ENCODE measurements at regions not wholly inside any gene's neighbourhood (a gene's known extent, or its start where the extent isn't known, plus 50 kb on each side); places are given as distances from the start of the nearest gene placed in this dataset.

GRCh38 chr5:61918611-61919010 lies 387.4 kb upstream of the KIF2A start:
- H3K79me2 ChIP-seq (ENCODE audit: low read length): no peaks in the 10 kb centered on the region
- no peak overlapping the region for H3K27ac ChIP-seq (ENCODE audit: low read length)
- H3K4me2 ChIP-seq (ENCODE audit: low read length): no peak overlapping the region
- TF ChIP-seq EZH2phosphoT487 (IDR thresholded peaks at IDR 0.05; ENCODE audit: low read depth) (no peak), CTCF (IDR thresholded peaks at IDR 0.05; ENCODE audit: low read depth, low read length) (no peak)
- H2AFZ ChIP-seq (ENCODE audit: low read depth, low read length): no peak overlapping the region
- no peaks in the 10 kb centered on the region for H4K20me1 ChIP-seq (ENCODE audit: insufficient read depth, low read length)
- 0 out of 2 replicates have a peak, but pooled peaks cover 4% of the 10 kb centered on the region for H3K27me3 ChIP-seq (ENCODE audit: low read depth, low read length)
- no peak overlapping the region for H3K9ac ChIP-seq (ENCODE audit: low read length)
- no peak overlapping the region for H3K4me3 ChIP-seq (ENCODE audit: low read length)
- H3K36me3 ChIP-seq (replicated peaks; ENCODE audit: low read depth, low read length): no peaks in the 10 kb centered on the region
- H3K4me1 ChIP-seq (ENCODE audit: low read length): peaks cover 7% of the 10 kb centered on the region
- no peaks in the 10 kb centered on the region for H3K9me3 ChIP-seq (ENCODE audit: insufficient read depth, low read length)

GRCh38 chr5:61919920-61920319 lies 386.1 kb upstream of the KIF2A start:
- H3K4me2 ChIP-seq (ENCODE audit: low read length): no peak overlapping the region
- H3K4me1 ChIP-seq (ENCODE audit: low read length): peaks cover 7% of the 10 kb centered on the region
- no peak overlapping the region for H3K9ac ChIP-seq (ENCODE audit: low read length)
- no peak overlapping the region for H3K4me3 ChIP-seq (ENCODE audit: low read length)
- H2AFZ ChIP-seq (ENCODE audit: low read depth, low read length): no peak overlapping the region
- 0 out of 2 replicates have a peak, but pooled peaks cover 4% of the 10 kb centered on the region for H3K27me3 ChIP-seq (ENCODE audit: low read depth, low read length)
- H4K20me1 ChIP-seq (ENCODE audit: insufficient read depth, low read length): no peaks in the 10 kb centered on the region
- H3K27ac ChIP-seq (ENCODE audit: low read length): no peak overlapping the region
- H3K79me2 ChIP-seq (ENCODE audit: low read length): no peaks in the 10 kb centered on the region
- TF ChIP-seq EZH2phosphoT487 (IDR thresholded peaks at IDR 0.05; ENCODE audit: low read depth) (no peak), CTCF (IDR thresholded peaks at IDR 0.05; ENCODE audit: low read depth, low read length) (no peak)
- no peaks in the 10 kb centered on the region for H3K9me3 ChIP-seq (ENCODE audit: insufficient read depth, low read length)
- no peaks in the 10 kb centered on the region for H3K36me3 ChIP-seq (replicated peaks; ENCODE audit: low read depth, low read length)

GRCh38 chr5:61924251-61924650 lies 381.8 kb upstream of the KIF2A start:
- H3K36me3 ChIP-seq (replicated peaks; ENCODE audit: low read depth, low read length): no peaks in the 10 kb centered on the region
- H3K27ac ChIP-seq (ENCODE audit: low read length): no peak overlapping the region
- H3K27me3 ChIP-seq (ENCODE audit: low read depth, low read length): 0 out of 2 replicates have a peak, but pooled peaks cover 4% of the 10 kb centered on the region
- H3K9me3 ChIP-seq (ENCODE audit: insufficient read depth, low read length): no peaks in the 10 kb centered on the region
- no peaks in the 10 kb centered on the region for H3K79me2 ChIP-seq (ENCODE audit: low read length)
- H2AFZ ChIP-seq (ENCODE audit: low read depth, low read length): no peak overlapping the region
- no peak overlapping the region for H3K9ac ChIP-seq (ENCODE audit: low read length)
- H3K4me2 ChIP-seq (ENCODE audit: low read length): no peak overlapping the region
- TF ChIP-seq EZH2phosphoT487 (IDR thresholded peaks at IDR 0.05; ENCODE audit: low read depth) (no peak), CTCF (IDR thresholded peaks at IDR 0.05; ENCODE audit: low read depth, low read length) (no peak)
- no peaks in the 10 kb centered on the region for H3K4me1 ChIP-seq (ENCODE audit: low read length)
- H3K4me3 ChIP-seq (ENCODE audit: low read length): no peak overlapping the region
- no peaks in the 10 kb centered on the region for H4K20me1 ChIP-seq (ENCODE audit: insufficient read depth, low read length)

GRCh38 chr5:61926911-61927310 lies 379.1 kb upstream of the KIF2A start:
- H3K27ac ChIP-seq (ENCODE audit: low read length): no peak overlapping the region
- no peaks in the 10 kb centered on the region for H4K20me1 ChIP-seq (ENCODE audit: insufficient read depth, low read length)
- no peak overlapping the region for H3K9ac ChIP-seq (ENCODE audit: low read length)
- no peaks in the 10 kb centered on the region for H3K36me3 ChIP-seq (replicated peaks; ENCODE audit: low read depth, low read length)
- H3K27me3 ChIP-seq (ENCODE audit: low read depth, low read length): 0 out of 2 replicates have a peak, but pooled peaks cover 4% of the 10 kb centered on the region
- H3K79me2 ChIP-seq (ENCODE audit: low read length): no peaks in the 10 kb centered on the region
- H3K4me1 ChIP-seq (ENCODE audit: low read length): peaks cover 3% of the 10 kb centered on the region; the same call in 1 of the 2 replicates
- H3K4me3 ChIP-seq (ENCODE audit: low read length): no peak overlapping the region
- no peaks in the 10 kb centered on the region for H3K9me3 ChIP-seq (ENCODE audit: insufficient read depth, low read length)
- no peak overlapping the region for H2AFZ ChIP-seq (ENCODE audit: low read depth, low read length)
- no peak overlapping the region for H3K4me2 ChIP-seq (ENCODE audit: low read length)
- TF ChIP-seq CTCF (IDR thresholded peaks at IDR 0.05; ENCODE audit: low read depth, low read length): no peak
- no peak for TF ChIP-seq EZH2phosphoT487 (IDR thresholded peaks at IDR 0.05; ENCODE audit: low read depth)

Measured in OCI-LY3 (cell line).